ENCODE measurements at regions not wholly inside any gene's neighbourhood (a gene's known extent, or its start where the extent isn't known, plus 50 kb on each side); places are given as distances from the start of the nearest gene placed in this dataset.

- TF ChIP-seq CTCF (conservative IDR thresholded peaks at IDR 0.05; ENCODE audit: low read depth, low read length) (no peak), EZH2 (IDR thresholded peaks at IDR 0.05; ENCODE audit: borderline replicate concordance, low read depth, low read length, poor library complexity, severe bottlenecking) (no peak)
These were observed 145.9 kb downstream of the PRELID2 start for GRCh38 chr5:145689235-145689634.

Data from A673 (cell line).